HEK293 (cell line): ENCODE measurements at regions not wholly inside any gene's neighbourhood (a gene's known extent, or its start where the extent isn't known, plus 50 kb on each side); places are given as distances from the start of the nearest gene placed in this dataset.

ENCODE experiments used
- CTCF ChIA-PET: fragments of 350-600 bp; formaldehyde crosslinking; extraction: SDS; loops from one replicate; lab custom pipeline; 2021; ENCODE audit warnings: antibody characterized with exemption; lab: Yijun Ruan, JAX
- POLR2A ChIA-PET: fragments of 300-600 bp; formaldehyde crosslinking; extraction: SDS; loops from one replicate; lab custom pipeline; 2020; ENCODE audit warnings: antibody characterized with exemption, inconsistent platforms; lab: Yijun Ruan, JAX
- H3K27ac ChIP-seq: fragments of 200-500 bp; sonication (Bioruptor generic); 2 replicates; pipeline ENCODE4 v1.5.1; 2014; ENCODE audit warnings: low read depth, low read length, control low read depth, inconsistent platforms; ENCODE audit errors: extremely low read depth
- H3K36me3 ChIP-seq, 2 experiments: fragments of 200-500 bp in 1 of 2; sonication (Bioruptor generic) in 1 of 2; 1 replicate in 1 of 2; 2 replicates in 1 of 2; pipeline ENCODE4 v1.5.1; 2014 to 2017; ENCODE audit warnings: inconsistent platforms in 2 of 2, low read length in 2 of 2; ENCODE audit not compliant: control insufficient read depth in 2 of 2, insufficient read depth in 1 of 2
- H3K4me1 ChIP-seq: fragments of 200-500 bp; sonication (Bioruptor generic); 2 replicates; pipeline ENCODE4 v1.5.1; 2014; ENCODE audit warnings: mild to moderate bottlenecking, low read length, inconsistent platforms; ENCODE audit not compliant: control insufficient read depth, insufficient read depth
- H3K4me3 ChIP-seq: 2 replicates; pipeline ENCODE4 v1.5.1; 2011; ENCODE audit warnings: low read depth, mild to moderate bottlenecking, control low read depth, low read length, moderate library complexity
- H3K9me3 ChIP-seq: fragments of 200-500 bp; sonication (Bioruptor generic); 2 replicates; pipeline ENCODE4 v1.5.1; 2014; ENCODE audit warnings: low read depth, low read length, inconsistent platforms; ENCODE audit not compliant: control insufficient read depth, insufficient read depth
- KLF1 ChIP-seq: fragments of 450-650 bp; formaldehyde crosslinking; IDR thresholded peaks from 2 replicates; pipeline ENCODE4 v1.5.1; 2016; ENCODE audit warnings: missing biosample characterization, missing genetic modification characterization
- OSR2 ChIP-seq: fragments of 450-650 bp; formaldehyde crosslinking; IDR thresholded peaks from 2 replicates; pipeline ENCODE4 v1.5.1; 2016; ENCODE audit warnings: missing biosample characterization, missing genetic modification characterization
- ZBTB49 ChIP-seq: fragments of 450-650 bp; formaldehyde crosslinking; IDR thresholded peaks from 2 replicates; pipeline ENCODE4 v1.5.1; 2016; ENCODE audit warnings: missing biosample characterization, missing genetic modification characterization, low read depth
- ZFP3 ChIP-seq: fragments of 450-650 bp; formaldehyde crosslinking; IDR thresholded peaks from 2 replicates; pipeline ENCODE4 v1.5.1; 2016; ENCODE audit warnings: low read depth, missing biosample characterization, missing genetic modification characterization
- ZIC2 ChIP-seq: fragments of 450-650 bp; formaldehyde crosslinking; IDR thresholded peaks from 2 replicates; pipeline ENCODE4 v1.5.1; 2016; ENCODE audit warnings: missing biosample characterization, missing genetic modification characterization
- ZNF169 ChIP-seq: fragments of 450-650 bp; formaldehyde crosslinking; IDR thresholded peaks from 2 replicates; pipeline ENCODE4 v1.5.1; 2016; ENCODE audit warnings: missing biosample characterization, missing genetic modification characterization
- ZNF221 ChIP-seq: fragments of 450-650 bp; formaldehyde crosslinking; IDR thresholded peaks from 2 replicates; pipeline ENCODE4 v1.5.1; 2017; ENCODE audit warnings: missing biosample characterization, missing genetic modification characterization, borderline replicate concordance
- ZNF274 ChIP-seq, 2 experiments: fragments of 200-500 bp in 1 of 2; fragments of 450-650 bp in 1 of 2; sonication (Bioruptor generic) in 1 of 2; formaldehyde crosslinking in 1 of 2; IDR thresholded peaks; 2 replicates each; pipeline versions ENCODE4 v1.5.1 to v1.6.1; 2014 to 2016; ENCODE audit warnings: borderline replicate concordance in 1 of 2, inconsistent platforms in 1 of 2, low read length in 1 of 2, missing biosample characterization in 1 of 2, missing genetic modification characterization in 1 of 2
- ZNF292 ChIP-seq: fragments of 450-650 bp; formaldehyde crosslinking; IDR thresholded peaks from 2 replicates; pipeline ENCODE4 v1.5.1; 2016; ENCODE audit warnings: low read depth, missing biosample characterization, missing genetic modification characterization, borderline replicate concordance
- ZNF302 ChIP-seq: fragments of 450-650 bp; formaldehyde crosslinking; IDR thresholded peaks from 2 replicates; pipeline ENCODE4 v1.5.1; 2016; ENCODE audit warnings: missing biosample characterization, missing genetic modification characterization, low read depth
- ZNF350 ChIP-seq: fragments of 450-650 bp; formaldehyde crosslinking; IDR thresholded peaks from 2 replicates; pipeline ENCODE4 v1.5.0; 2017; ENCODE audit warnings: missing biosample characterization, mild to moderate bottlenecking, missing genetic modification characterization
- ZNF394 ChIP-seq: fragments of 450-650 bp; formaldehyde crosslinking; IDR thresholded peaks from 2 replicates; pipeline ENCODE4 v1.5.1; 2016; ENCODE audit warnings: missing biosample characterization, missing genetic modification characterization, mild to moderate bottlenecking, moderate library complexity, borderline replicate concordance
- ZNF449 ChIP-seq: fragments of 450-650 bp; formaldehyde crosslinking; IDR thresholded peaks from 2 replicates; pipeline ENCODE4 v1.5.1; 2017; ENCODE audit warnings: missing biosample characterization, mild to moderate bottlenecking, missing genetic modification characterization, moderate library complexity
- ZNF621 ChIP-seq: fragments of 450-650 bp; formaldehyde crosslinking; IDR thresholded peaks from 2 replicates; pipeline ENCODE4 v1.5.1; 2017; ENCODE audit warnings: missing biosample characterization, missing genetic modification characterization
- ZNF629 ChIP-seq: fragments of 450-650 bp; formaldehyde crosslinking; IDR thresholded peaks from 2 replicates; pipeline ENCODE4 v1.5.1; 2017; ENCODE audit warnings: missing biosample characterization, missing genetic modification characterization
- ZNF660 ChIP-seq: fragments of 450-650 bp; IDR thresholded peaks from 2 replicates; pipeline ENCODE4 v1.5.1; 2018; ENCODE audit warnings: missing biosample characterization, mild to moderate bottlenecking, missing genetic modification characterization
- TF ChIP-seq, protein P1 (sequence below): fragments of 450-650 bp; formaldehyde crosslinking; conservative IDR thresholded peaks from 2 replicates; pipeline ENCODE4 v1.5.1; 2016; ENCODE audit warnings: low read depth, missing biosample characterization, missing genetic modification characterization
- TF ChIP-seq, protein P2 (sequence below): fragments of 450-650 bp; formaldehyde crosslinking; IDR thresholded peaks from 2 replicates; pipeline ENCODE4 v1.5.1; 2016; ENCODE audit warnings: missing biosample characterization, missing genetic modification characterization
- TF ChIP-seq, protein P3 (sequence below): fragments of 450-650 bp; formaldehyde crosslinking; IDR thresholded peaks from 2 replicates; pipeline ENCODE4 v1.5.1; 2016; ENCODE audit warnings: missing biosample characterization, missing genetic modification characterization, borderline replicate concordance

GRCh38 chr1:110266834-110267233 lies 56.7 kb downstream of the KCNC4 start:
- TF ChIP-seq ZNF169 (tag by site-specific recombination), result no peak
- no peak for TF ChIP-seq KLF1 (tag by site-specific recombination)
- TF ChIP-seq OSR2 (tag by site-specific recombination), result no peak
- TF ChIP-seq ZNF274 (IDR thresholded peaks at IDR 0.05; ENCODE audit: low read length), result no peak
- no peak for TF ChIP-seq ZNF274 (tag by site-specific recombination; IDR thresholded peaks at IDR 0.05; ENCODE audit: borderline replicate concordance)
- no peak for TF ChIP-seq ZNF621 (tag by site-specific recombination)
- TF ChIP-seq ZNF221 (tag by site-specific recombination), result no peak
- no peak for TF ChIP-seq ZNF449 (tag by site-specific recombination)
- TF ChIP-seq ZNF660 (tag by site-specific recombination), result no peak
- TF ChIP-seq ZIC2 (tag by site-specific recombination), result no peak
- TF ChIP-seq, protein P1, sequence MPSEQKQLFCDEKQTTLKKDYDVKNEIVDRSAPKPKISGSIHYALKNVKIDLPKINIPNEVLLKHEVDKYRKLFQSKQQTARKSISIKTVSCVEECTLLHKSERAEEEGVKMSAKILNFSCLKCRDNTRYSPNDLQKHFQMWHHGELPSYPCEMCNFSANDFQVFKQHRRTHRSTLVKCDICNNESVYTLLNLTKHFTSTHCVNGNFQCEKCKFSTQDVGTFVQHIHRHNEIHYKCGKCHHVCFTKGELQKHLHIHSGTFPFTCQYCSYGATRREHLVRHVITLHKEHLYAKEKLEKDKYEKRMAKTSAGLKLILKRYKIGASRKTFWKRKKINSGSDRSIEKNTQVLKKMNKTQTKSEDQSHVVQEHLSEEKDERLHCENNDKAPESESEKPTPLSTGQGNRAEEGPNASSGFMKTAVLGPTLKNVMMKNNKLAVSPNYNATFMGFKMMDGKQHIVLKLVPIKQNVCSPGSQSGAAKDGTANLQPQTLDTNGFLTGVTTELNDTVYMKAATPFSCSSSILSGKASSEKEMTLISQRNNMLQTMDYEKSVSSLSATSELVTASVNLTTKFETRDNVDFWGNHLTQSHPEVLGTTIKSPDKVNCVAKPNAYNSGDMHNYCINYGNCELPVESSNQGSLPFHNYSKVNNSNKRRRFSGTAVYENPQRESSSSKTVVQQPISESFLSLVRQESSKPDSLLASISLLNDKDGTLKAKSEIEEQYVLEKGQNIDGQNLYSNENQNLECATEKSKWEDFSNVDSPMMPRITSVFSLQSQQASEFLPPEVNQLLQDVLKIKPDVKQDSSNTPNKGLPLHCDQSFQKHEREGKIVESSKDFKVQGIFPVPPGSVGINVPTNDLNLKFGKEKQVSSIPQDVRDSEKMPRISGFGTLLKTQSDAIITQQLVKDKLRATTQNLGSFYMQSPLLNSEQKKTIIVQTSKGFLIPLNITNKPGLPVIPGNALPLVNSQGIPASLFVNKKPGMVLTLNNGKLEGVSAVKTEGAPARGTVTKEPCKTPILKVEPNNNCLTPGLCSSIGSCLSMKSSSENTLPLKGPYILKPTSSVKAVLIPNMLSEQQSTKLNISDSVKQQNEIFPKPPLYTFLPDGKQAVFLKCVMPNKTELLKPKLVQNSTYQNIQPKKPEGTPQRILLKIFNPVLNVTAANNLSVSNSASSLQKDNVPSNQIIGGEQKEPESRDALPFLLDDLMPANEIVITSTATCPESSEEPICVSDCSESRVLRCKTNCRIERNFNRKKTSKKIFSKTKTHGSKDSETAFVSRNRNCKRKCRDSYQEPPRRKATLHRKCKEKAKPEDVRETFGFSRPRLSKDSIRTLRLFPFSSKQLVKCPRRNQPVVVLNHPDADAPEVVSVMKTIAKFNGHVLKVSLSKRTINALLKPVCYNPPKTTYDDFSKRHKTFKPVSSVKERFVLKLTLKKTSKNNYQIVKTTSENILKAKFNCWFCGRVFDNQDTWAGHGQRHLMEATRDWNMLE (tag by site-specific recombination), result no peak
- TF ChIP-seq ZNF292 (tag by site-specific recombination), result no peak
- no peak for TF ChIP-seq ZFP3 (tag by site-specific recombination)
- TF ChIP-seq, protein P2, sequence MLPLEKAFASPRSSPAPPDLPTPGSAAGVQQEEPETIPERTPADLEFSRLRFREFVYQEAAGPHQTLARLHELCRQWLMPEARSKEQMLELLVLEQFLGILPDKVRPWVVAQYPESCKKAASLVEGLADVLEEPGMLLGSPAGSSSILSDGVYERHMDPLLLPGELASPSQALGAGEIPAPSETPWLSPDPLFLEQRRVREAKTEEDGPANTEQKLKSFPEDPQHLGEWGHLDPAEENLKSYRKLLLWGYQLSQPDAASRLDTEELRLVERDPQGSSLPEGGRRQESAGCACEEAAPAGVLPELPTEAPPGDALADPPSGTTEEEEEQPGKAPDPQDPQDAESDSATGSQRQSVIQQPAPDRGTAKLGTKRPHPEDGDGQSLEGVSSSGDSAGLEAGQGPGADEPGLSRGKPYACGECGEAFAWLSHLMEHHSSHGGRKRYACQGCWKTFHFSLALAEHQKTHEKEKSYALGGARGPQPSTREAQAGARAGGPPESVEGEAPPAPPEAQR (tag by site-specific recombination), result no peak
- TF ChIP-seq ZNF394 (tag by site-specific recombination), result no peak
- TF ChIP-seq ZNF350, result no peak
- TF ChIP-seq ZNF629 (tag by site-specific recombination), result no peak
- no peak for TF ChIP-seq ZBTB49 (tag by site-specific recombination)
- TF ChIP-seq ZNF302 (tag by site-specific recombination), result no peak
- TF ChIP-seq, protein P3, sequence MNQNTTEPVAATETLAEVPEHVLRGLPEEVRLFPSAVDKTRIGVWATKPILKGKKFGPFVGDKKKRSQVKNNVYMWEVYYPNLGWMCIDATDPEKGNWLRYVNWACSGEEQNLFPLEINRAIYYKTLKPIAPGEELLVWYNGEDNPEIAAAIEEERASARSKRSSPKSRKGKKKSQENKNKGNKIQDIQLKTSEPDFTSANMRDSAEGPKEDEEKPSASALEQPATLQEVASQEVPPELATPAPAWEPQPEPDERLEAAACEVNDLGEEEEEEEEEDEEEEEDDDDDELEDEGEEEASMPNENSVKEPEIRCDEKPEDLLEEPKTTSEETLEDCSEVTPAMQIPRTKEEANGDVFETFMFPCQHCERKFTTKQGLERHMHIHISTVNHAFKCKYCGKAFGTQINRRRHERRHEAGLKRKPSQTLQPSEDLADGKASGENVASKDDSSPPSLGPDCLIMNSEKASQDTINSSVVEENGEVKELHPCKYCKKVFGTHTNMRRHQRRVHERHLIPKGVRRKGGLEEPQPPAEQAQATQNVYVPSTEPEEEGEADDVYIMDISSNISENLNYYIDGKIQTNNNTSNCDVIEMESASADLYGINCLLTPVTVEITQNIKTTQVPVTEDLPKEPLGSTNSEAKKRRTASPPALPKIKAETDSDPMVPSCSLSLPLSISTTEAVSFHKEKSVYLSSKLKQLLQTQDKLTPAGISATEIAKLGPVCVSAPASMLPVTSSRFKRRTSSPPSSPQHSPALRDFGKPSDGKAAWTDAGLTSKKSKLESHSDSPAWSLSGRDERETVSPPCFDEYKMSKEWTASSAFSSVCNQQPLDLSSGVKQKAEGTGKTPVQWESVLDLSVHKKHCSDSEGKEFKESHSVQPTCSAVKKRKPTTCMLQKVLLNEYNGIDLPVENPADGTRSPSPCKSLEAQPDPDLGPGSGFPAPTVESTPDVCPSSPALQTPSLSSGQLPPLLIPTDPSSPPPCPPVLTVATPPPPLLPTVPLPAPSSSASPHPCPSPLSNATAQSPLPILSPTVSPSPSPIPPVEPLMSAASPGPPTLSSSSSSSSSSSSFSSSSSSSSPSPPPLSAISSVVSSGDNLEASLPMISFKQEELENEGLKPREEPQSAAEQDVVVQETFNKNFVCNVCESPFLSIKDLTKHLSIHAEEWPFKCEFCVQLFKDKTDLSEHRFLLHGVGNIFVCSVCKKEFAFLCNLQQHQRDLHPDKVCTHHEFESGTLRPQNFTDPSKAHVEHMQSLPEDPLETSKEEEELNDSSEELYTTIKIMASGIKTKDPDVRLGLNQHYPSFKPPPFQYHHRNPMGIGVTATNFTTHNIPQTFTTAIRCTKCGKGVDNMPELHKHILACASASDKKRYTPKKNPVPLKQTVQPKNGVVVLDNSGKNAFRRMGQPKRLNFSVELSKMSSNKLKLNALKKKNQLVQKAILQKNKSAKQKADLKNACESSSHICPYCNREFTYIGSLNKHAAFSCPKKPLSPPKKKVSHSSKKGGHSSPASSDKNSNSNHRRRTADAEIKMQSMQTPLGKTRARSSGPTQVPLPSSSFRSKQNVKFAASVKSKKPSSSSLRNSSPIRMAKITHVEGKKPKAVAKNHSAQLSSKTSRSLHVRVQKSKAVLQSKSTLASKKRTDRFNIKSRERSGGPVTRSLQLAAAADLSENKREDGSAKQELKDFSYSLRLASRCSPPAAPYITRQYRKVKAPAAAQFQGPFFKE (tag by site-specific recombination), result no peak
- POLR2A ChIA-PET, result no interaction called here
- CTCF ChIA-PET, result interaction anchor here (0.6 to 0.8 kb wide), 2 partner anchors 179 to 736 kb away, joined by 3 to 4 read pairs; no protein-coding TSS in a partner anchor
- Histone ChIP-seq H3K4me3 (no peak overlapping the region), H3K9me3 (no peaks in the 10 kb centered on the region), H3K4me1 (no peaks in the 10 kb centered on the region), H3K36me3 (no peaks in the 10 kb centered on the region), H3K27ac (no peak overlapping the region)
